KOPT-K1 (cell line): ENCODE measurements at regions not wholly inside any gene's neighbourhood (a gene's known extent, or its start where the extent isn't known, plus 50 kb on each side); places are given as distances from the start of the nearest gene placed in this dataset.
"Not testable (repeated sequence)": the region's sequence is repeated elsewhere in the genome, so short reads cannot be mapped to it uniquely, and the experiment has no call there.

Experiments used
- H3K27ac ChIP-seq: fragments of 200-600 bp; sonication (generic); 2 replicates; pipeline ENCODE4 v1.5.1; 2016; ENCODE audit warnings: antibody characterized with exemption, mild to moderate bottlenecking, low read depth, low read length; ENCODE audit not compliant: poor library complexity, severe bottlenecking
- H3K36me3 ChIP-seq: fragments of 200-600 bp; sonication (generic); 2 replicates; pipeline ENCODE4 v1.5.1; 2017; ENCODE audit warnings: antibody characterized with exemption, mild to moderate bottlenecking, low read length, moderate library complexity; ENCODE audit not compliant: insufficient read depth
- H3K9me3 ChIP-seq: fragments of 200-600 bp; sonication (generic); 2 replicates; pipeline ENCODE4 v1.5.1; 2017; ENCODE audit warnings: antibody characterized with exemption, low read length, mild to moderate bottlenecking; ENCODE audit not compliant: insufficient read depth, poor library complexity, severe bottlenecking

GRCh38 chr15:62500325-62500724 is 335.2 kb upstream of the C2CD4B start:
- no peaks in the 10 kb centered on the region for H3K9me3 ChIP-seq
- H3K27ac ChIP-seq: no peak overlapping the region
- H3K36me3 ChIP-seq: no peaks in the 10 kb centered on the region

- H3K36me3 ChIP-seq: no peaks in the 10 kb centered on the region
- H3K27ac ChIP-seq: no peak overlapping the region
- H3K9me3 ChIP-seq: no peaks in the 10 kb centered on the region
These were observed 337.4 kb upstream of the C2CD4B start for GRCh38 chr15:62502451-62502850.

- H3K9me3 ChIP-seq: no peaks in the 10 kb centered on the region
- no peaks in the 10 kb centered on the region for H3K36me3 ChIP-seq
- no peak overlapping the region for H3K27ac ChIP-seq
These were observed 338.4 kb upstream of the C2CD4B start for GRCh38 chr15:62503451-62503850.

- Histone ChIP-seq H3K9me3 (no peaks in the 10 kb centered on the region), H3K27ac (no peak overlapping the region), H3K36me3 (no peaks in the 10 kb centered on the region)
These were observed 340.7 kb upstream of the C2CD4B start for GRCh38 chr15:62505762-62506161.

- H3K36me3 ChIP-seq: no peaks in the 10 kb centered on the region
- H3K9me3 ChIP-seq: no peaks in the 10 kb centered on the region
- H3K27ac ChIP-seq: no peak overlapping the region
These were observed 341.2 kb upstream of the C2CD4B start for GRCh38 chr15:62506217-62506805.

GRCh38 chr15:62509395-62509958 is 344.4 kb upstream of the C2CD4B start:
- no peaks in the 10 kb centered on the region for H3K9me3 ChIP-seq
- no peaks in the 10 kb centered on the region for H3K36me3 ChIP-seq
- no peak overlapping the region for H3K27ac ChIP-seq

- H3K27ac ChIP-seq: no peak overlapping the region
- no peaks in the 10 kb centered on the region for H3K36me3 ChIP-seq
- H3K9me3 ChIP-seq: no peaks in the 10 kb centered on the region
These were observed 345.7 kb upstream of the C2CD4B start for GRCh38 chr15:62510791-62511190.

- Histone ChIP-seq H3K9me3 (no peaks in the 10 kb centered on the region), H3K27ac (no peak overlapping the region), H3K36me3 (no peaks in the 10 kb centered on the region)
These were observed 347.8 kb upstream of the C2CD4B start for GRCh38 chr15:62512904-62513303.

GRCh38 chr15:62513893-62514292 is 348.8 kb upstream of the C2CD4B start:
- Histone ChIP-seq H3K27ac (no peak overlapping the region), H3K36me3 (no peaks in the 10 kb centered on the region), H3K9me3 (no peaks in the 10 kb centered on the region)

- no peaks in the 10 kb centered on the region for H3K36me3 ChIP-seq
These were observed 350.8 kb upstream of the C2CD4B start for GRCh38 chr15:62515696-62516395.

GRCh38 chr15:62517541-62517940 is 352.5 kb upstream of the C2CD4B start:
- Histone ChIP-seq H3K27ac (no peak overlapping the region), H3K9me3 (no peaks in the 10 kb centered on the region), H3K36me3 (no peaks in the 10 kb centered on the region)

More at GRCh38 chr15:62515696-62516395, 350.8 kb upstream of the C2CD4B start:
- Histone ChIP-seq H3K9me3 (no peaks in the 10 kb centered on the region), H3K27ac (no peak overlapping the region)

- not testable (repeated sequence) for H3K36me3 ChIP-seq
These were observed 353.6 kb upstream of the C2CD4B start for GRCh38 chr15:62518666-62519065.

GRCh38 chr15:62519900-62520299 is 354.8 kb upstream of the C2CD4B start:
- Histone ChIP-seq H3K9me3 (no peaks in the 10 kb centered on the region), H3K36me3 (no peaks in the 10 kb centered on the region), H3K27ac (no peak overlapping the region)

More at GRCh38 chr15:62518666-62519065, 353.6 kb upstream of the C2CD4B start:
- H3K9me3 ChIP-seq, H3K27ac ChIP-seq: not testable (repeated sequence)

- Histone ChIP-seq H3K27ac (no peak overlapping the region), H3K36me3 (no peaks in the 10 kb centered on the region), H3K9me3 (no peaks in the 10 kb centered on the region)
These were observed 355.8 kb upstream of the C2CD4B start for GRCh38 chr15:62520887-62521286.

- Histone ChIP-seq H3K9me3 (no peaks in the 10 kb centered on the region), H3K27ac (no peak overlapping the region)
These were observed 356.3 kb upstream of the C2CD4B start for GRCh38 chr15:62521396-62521795.

GRCh38 chr15:62524848-62525247 is 359.8 kb upstream of the C2CD4B start:
- Histone ChIP-seq H3K36me3 (no peaks in the 10 kb centered on the region), H3K9me3 (no peaks in the 10 kb centered on the region), H3K27ac (no peak overlapping the region)

More at GRCh38 chr15:62521396-62521795, 356.3 kb upstream of the C2CD4B start:
- no peaks in the 10 kb centered on the region for H3K36me3 ChIP-seq
